Nephron progenitor cell (in vitro differentiated cells): ENCODE measurements at regions not wholly inside any gene's neighbourhood (a gene's known extent, or its start where the extent isn't known, plus 50 kb on each side); places are given as distances from the start of the nearest gene placed in this dataset.

Experiments used
- DNase-seq: peaks from one replicate; pipeline ENCODE4 v3.0.0; 2021
- H3K27ac Mint-ChIP-seq: 2 replicates; pipeline ENCODE4 v1.8.0; 2021; ENCODE audit warnings: mild to moderate bottlenecking, moderate library complexity, mixed read lengths
- H3K27me3 Mint-ChIP-seq: 2 replicates; pipeline ENCODE4 v1.8.0; 2021; ENCODE audit warnings: mild to moderate bottlenecking, low read depth, mixed read lengths; ENCODE audit not compliant: poor library complexity
- H3K36me3 Mint-ChIP-seq: 2 replicates; pipeline ENCODE4 v1.8.0; 2021; ENCODE audit warnings: low read depth, mixed read lengths
- H3K4me1 Mint-ChIP-seq: 2 replicates; pipeline ENCODE4 v1.8.0; 2021; ENCODE audit warnings: mixed read lengths
- H3K4me3 Mint-ChIP-seq: 2 replicates; pipeline ENCODE4 v1.8.0; 2021; ENCODE audit warnings: mild to moderate bottlenecking, moderate library complexity, mixed read lengths
- H3K9me3 Mint-ChIP-seq: 2 replicates; pipeline ENCODE4 v1.8.0; 2021; ENCODE audit warnings: mild to moderate bottlenecking, moderate library complexity, mixed read lengths
- TF ChIP-seq, protein P1 (sequence below): fragments of 200-600 bp; sonication (generic); IDR thresholded peaks from 2 replicates; pipeline ENCODE4 v1.5.0; 2021; ENCODE audit warnings: antibody characterized with exemption

- Mint-ChIP-seq H3K36me3 (no peaks in the 10 kb centered on the region), H3K9me3 (no peaks in the 10 kb centered on the region), H3K27me3 (peaks cover 8% of the 10 kb centered on the region), H3K4me1 (peaks cover 94% of the 10 kb centered on the region), H3K4me3 (no peak overlapping the region), H3K27ac (peak overlapping the region; percentile 92)
- TF ChIP-seq, protein P1, sequence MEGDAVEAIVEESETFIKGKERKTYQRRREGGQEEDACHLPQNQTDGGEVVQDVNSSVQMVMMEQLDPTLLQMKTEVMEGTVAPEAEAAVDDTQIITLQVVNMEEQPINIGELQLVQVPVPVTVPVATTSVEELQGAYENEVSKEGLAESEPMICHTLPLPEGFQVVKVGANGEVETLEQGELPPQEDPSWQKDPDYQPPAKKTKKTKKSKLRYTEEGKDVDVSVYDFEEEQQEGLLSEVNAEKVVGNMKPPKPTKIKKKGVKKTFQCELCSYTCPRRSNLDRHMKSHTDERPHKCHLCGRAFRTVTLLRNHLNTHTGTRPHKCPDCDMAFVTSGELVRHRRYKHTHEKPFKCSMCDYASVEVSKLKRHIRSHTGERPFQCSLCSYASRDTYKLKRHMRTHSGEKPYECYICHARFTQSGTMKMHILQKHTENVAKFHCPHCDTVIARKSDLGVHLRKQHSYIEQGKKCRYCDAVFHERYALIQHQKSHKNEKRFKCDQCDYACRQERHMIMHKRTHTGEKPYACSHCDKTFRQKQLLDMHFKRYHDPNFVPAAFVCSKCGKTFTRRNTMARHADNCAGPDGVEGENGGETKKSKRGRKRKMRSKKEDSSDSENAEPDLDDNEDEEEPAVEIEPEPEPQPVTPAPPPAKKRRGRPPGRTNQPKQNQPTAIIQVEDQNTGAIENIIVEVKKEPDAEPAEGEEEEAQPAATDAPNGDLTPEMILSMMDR = no peak
- DNase-seq = no peak
Measured at GRCh38 chr3:194272221-194272620, 78.9 kb downstream of the CPN2 start.

- TF ChIP-seq, protein P1 = no peak
- DNase-seq = no peak
- no peaks in the 10 kb centered on the region for H3K9me3 Mint-ChIP-seq
- peak overlapping the region; percentile 92 for H3K27ac Mint-ChIP-seq
- H3K4me1 Mint-ChIP-seq = peaks cover 94% of the 10 kb centered on the region
- no peaks in the 10 kb centered on the region for H3K36me3 Mint-ChIP-seq
- H3K4me3 Mint-ChIP-seq = no peak overlapping the region
- H3K27me3 Mint-ChIP-seq = peaks cover 5% of the 10 kb centered on the region
Measured at GRCh38 chr3:194272861-194273742, 78.0 kb downstream of the CPN2 start.

GRCh38 chr3:194273743-194274310 is 77.3 kb downstream of the CPN2 start:
- H3K4me3 Mint-ChIP-seq = no peak overlapping the region
- peaks cover 94% of the 10 kb centered on the region for H3K4me1 Mint-ChIP-seq
- no peak for DNase-seq

DNA sequence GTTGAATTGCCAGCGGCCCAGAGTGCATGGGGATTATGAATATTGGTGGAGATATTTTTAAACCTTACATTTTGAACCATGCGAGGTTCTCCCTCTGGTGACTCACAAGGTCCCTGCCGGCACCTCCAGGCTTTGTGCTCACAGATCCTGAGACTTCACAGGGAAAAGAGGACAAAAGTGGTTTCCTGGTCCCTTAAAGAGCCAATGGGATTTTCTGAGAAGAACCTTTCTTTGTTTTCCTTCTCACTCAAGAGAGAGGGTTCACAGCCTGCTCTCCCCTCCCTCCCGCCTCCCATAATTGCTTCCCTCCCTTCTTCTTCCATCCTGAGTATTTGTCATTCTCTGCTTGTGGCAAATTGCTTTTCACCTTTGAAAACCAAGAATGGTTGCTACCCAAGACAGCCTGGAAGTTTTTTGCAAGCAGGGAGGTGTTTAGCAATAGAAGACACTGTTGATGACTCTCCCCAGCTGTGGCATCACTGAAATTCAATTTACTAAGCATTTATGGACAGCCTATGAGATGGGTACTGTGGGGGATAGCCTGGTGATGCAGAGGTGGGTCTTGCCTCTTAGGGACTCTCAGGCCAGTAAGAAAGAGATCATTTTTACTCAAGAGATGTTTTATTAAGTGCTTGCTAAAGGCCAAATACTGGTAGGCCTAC is 76.6 kb downstream of the CPN2 start:
- H3K4me3 Mint-ChIP-seq = peak overlapping the region; percentile 73
- TF ChIP-seq, protein P1 = no peak
- H3K9me3 Mint-ChIP-seq = no peaks in the 10 kb centered on the region
- no peaks in the 10 kb centered on the region for H3K27me3 Mint-ChIP-seq
- H3K36me3 Mint-ChIP-seq = no peaks in the 10 kb centered on the region
- peaks cover 95% of the 10 kb centered on the region for H3K4me1 Mint-ChIP-seq
- no peak for DNase-seq
- peak overlapping the region; percentile 98 for H3K27ac Mint-ChIP-seq

More at GRCh38 chr3:194273743-194274310, 77.3 kb downstream of the CPN2 start:
- TF ChIP-seq, protein P1 = no peak
- peaks cover 5% of the 10 kb centered on the region for H3K27me3 Mint-ChIP-seq
- H3K27ac Mint-ChIP-seq = no peak overlapping the region
- no peaks in the 10 kb centered on the region for H3K36me3 Mint-ChIP-seq
- no peaks in the 10 kb centered on the region for H3K9me3 Mint-ChIP-seq

DNA sequence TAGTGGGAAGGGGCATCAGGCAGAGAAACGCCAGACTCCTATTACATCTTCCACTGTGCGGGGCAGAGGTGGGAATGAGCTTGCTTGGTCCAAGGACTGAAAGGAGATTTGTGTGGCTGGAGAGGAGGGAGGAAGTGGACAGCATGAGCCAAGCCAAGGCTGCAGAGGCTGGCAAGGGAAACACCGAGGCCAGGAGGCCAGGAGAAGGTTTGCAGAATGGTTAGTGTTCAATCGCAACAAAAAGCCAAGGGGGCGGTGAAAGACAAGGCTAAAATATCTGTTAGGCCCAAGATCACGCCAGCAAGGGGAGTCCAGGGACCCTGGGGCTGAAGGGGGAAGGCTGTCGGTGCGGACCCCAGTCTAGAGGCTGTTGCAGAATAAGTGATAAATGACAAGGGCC is 75.8 kb downstream of the CPN2 start:
- Mint-ChIP-seq H3K27ac (peak overlapping the region; percentile 98), H3K4me1 (peaks cover 96% of the 10 kb centered on the region), H3K4me3 (peak overlapping the region; percentile 73), H3K27me3 (no peaks in the 10 kb centered on the region), H3K9me3 (no peaks in the 10 kb centered on the region), H3K36me3 (no peaks in the 10 kb centered on the region)
- no peak for DNase-seq
- TF ChIP-seq, protein P1 = no peak
